ENCODE measurements at regions not wholly inside any gene's neighbourhood (a gene's known extent, or its start where the extent isn't known, plus 50 kb on each side); places are given as distances from the start of the nearest gene placed in this dataset.

DNA sequence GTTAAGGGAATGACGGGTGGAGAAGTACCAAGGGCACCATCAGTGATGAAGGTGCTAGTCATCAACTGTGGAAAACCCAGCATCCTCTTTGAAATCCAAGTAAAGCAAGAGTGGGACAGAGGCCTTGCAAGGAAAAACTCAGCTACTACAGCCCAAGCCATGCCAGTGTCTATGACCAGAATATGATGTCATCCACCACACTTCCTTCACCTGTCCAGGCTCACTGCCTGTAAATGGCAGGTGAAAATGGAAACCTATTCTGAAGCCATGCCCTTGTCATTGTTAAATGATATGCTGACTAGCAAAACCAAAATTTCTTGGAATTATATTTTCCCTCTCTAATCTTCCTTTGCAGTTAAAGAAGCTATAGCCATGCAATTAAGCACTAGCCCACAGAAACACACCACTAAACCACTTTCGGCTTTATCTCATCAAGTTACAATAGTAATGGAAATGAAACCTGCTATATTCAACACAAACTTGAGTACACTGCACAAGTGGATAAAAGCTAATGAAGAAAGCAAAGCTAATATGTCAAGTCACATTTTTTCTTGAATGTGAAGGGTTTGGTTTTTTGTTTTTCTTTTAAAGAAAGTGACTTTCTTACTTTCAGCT is 96.3 kb upstream of the RALGPS2 start:
- Histone ChIP-seq H3K4me3 (ENCODE audit: low read length) (no peak overlapping the region), H3K27me3 (ENCODE audit: low read depth, low read length) (no peaks in the 10 kb centered on the region), H3K9me3 (ENCODE audit: insufficient read depth, low read length) (no peaks in the 10 kb centered on the region), H3K36me3 (replicated peaks; ENCODE audit: low read depth, low read length) (no peaks in the 10 kb centered on the region), H2AFZ (ENCODE audit: low read depth, low read length) (no peak overlapping the region), H3K27ac (ENCODE audit: low read length) (no peak overlapping the region), H4K20me1 (ENCODE audit: insufficient read depth, low read length) (no peaks in the 10 kb centered on the region), H3K4me2 (ENCODE audit: low read length) (no peak overlapping the region), H3K79me2 (ENCODE audit: low read length) (no peaks in the 10 kb centered on the region), H3K9ac (ENCODE audit: low read length) (no peak overlapping the region), H3K4me1 (ENCODE audit: low read length) (no peaks in the 10 kb centered on the region)
- no peak for TF ChIP-seq EZH2phosphoT487 (IDR thresholded peaks at IDR 0.05; ENCODE audit: low read depth)
- TF ChIP-seq, protein P1, sequence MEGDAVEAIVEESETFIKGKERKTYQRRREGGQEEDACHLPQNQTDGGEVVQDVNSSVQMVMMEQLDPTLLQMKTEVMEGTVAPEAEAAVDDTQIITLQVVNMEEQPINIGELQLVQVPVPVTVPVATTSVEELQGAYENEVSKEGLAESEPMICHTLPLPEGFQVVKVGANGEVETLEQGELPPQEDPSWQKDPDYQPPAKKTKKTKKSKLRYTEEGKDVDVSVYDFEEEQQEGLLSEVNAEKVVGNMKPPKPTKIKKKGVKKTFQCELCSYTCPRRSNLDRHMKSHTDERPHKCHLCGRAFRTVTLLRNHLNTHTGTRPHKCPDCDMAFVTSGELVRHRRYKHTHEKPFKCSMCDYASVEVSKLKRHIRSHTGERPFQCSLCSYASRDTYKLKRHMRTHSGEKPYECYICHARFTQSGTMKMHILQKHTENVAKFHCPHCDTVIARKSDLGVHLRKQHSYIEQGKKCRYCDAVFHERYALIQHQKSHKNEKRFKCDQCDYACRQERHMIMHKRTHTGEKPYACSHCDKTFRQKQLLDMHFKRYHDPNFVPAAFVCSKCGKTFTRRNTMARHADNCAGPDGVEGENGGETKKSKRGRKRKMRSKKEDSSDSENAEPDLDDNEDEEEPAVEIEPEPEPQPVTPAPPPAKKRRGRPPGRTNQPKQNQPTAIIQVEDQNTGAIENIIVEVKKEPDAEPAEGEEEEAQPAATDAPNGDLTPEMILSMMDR (IDR thresholded peaks at IDR 0.05; ENCODE audit: low read depth, low read length) = no peak

DNA sequence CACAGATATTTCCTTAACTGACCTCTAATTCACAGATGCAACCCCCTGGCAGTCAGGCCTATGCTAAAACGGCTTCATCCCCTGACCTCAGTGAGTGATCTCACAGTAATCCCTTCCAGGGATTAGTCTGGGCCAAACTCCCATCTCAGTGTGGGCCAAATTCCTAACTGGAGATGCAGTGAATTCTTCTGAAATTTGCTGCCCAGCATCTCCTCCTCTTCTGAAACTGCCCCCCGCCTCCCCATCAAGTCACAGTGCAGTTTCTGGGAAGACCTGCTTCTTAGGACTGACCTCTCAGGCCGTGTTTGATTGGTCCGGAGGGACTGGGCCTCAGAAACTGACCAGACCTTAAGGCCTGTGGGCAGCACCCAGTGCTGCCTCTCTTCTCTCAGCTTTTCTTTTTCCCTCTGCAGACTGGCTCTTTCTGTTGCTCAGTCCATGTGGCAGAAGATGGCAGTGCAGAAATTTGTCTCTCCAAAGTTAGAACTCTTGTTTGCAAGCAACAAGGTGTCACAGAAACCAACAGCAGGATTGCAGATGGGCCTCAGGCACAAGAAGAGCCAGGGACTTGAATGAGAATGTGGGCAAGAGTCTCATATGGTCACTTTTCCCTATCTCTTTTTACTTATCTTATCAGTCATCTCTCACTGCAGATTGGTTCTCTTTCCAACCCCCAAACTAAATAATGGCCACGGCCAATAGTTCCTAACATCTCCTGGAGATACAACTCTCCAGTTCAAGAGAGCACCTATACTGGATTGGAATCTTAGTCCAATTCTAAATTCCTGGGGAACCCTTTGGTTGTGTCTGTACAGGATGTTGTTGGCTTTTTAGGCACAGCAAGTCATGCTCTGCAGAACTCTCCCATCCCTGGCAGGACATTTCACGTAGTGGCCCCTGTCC is 95.5 kb upstream of the RALGPS2 start:
- Histone ChIP-seq H3K4me1 (ENCODE audit: low read length) (no peaks in the 10 kb centered on the region), H3K9ac (ENCODE audit: low read length) (no peak overlapping the region), H3K27ac (ENCODE audit: low read length) (no peak overlapping the region), H3K9me3 (ENCODE audit: insufficient read depth, low read length) (no peaks in the 10 kb centered on the region), H3K4me2 (ENCODE audit: low read length) (no peak overlapping the region), H3K36me3 (replicated peaks; ENCODE audit: low read depth, low read length) (no peaks in the 10 kb centered on the region), H4K20me1 (ENCODE audit: insufficient read depth, low read length) (no peaks in the 10 kb centered on the region), H3K4me3 (ENCODE audit: low read length) (no peak overlapping the region), H2AFZ (ENCODE audit: low read depth, low read length) (no peak overlapping the region), H3K79me2 (ENCODE audit: low read length) (no peaks in the 10 kb centered on the region), H3K27me3 (ENCODE audit: low read depth, low read length) (no peaks in the 10 kb centered on the region)
- no peak for TF ChIP-seq EZH2phosphoT487 (IDR thresholded peaks at IDR 0.05; ENCODE audit: low read depth)

DNA sequence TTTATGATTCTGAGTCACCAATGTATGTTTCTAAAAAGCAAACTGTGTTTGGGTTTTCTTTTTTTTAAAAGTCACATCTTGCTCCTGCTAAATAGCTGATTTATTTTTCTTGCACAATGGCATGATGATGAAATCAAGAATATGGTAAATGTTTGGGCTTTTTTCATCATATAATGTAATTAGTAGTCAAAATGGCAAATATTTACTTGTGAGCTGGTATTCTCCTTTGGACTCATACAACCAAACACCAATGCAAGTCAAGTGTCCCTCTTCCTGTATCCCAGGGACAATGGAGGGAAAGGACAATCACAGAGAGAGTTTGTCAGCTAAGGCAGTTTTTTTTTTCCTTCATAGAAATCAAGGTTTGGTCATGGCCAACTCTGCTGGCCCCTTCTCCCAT is 94.6 kb upstream of the RALGPS2 start:
- no peaks in the 10 kb centered on the region for H3K36me3 ChIP-seq (replicated peaks; ENCODE audit: low read depth, low read length)
- H3K9me3 ChIP-seq (ENCODE audit: insufficient read depth, low read length) = no peaks in the 10 kb centered on the region
- H3K4me1 ChIP-seq (ENCODE audit: low read length) = no peaks in the 10 kb centered on the region
- no peaks in the 10 kb centered on the region for H4K20me1 ChIP-seq (ENCODE audit: insufficient read depth, low read length)
- H3K9ac ChIP-seq (ENCODE audit: low read length) = no peak overlapping the region
- H3K27ac ChIP-seq (ENCODE audit: low read length) = no peak overlapping the region
- H2AFZ ChIP-seq (ENCODE audit: low read depth, low read length) = no peak overlapping the region
- no peaks in the 10 kb centered on the region for H3K79me2 ChIP-seq (ENCODE audit: low read length)
- H3K4me3 ChIP-seq (ENCODE audit: low read length) = no peak overlapping the region
- no peak overlapping the region for H3K4me2 ChIP-seq (ENCODE audit: low read length)
- TF ChIP-seq, protein P1 (IDR thresholded peaks at IDR 0.05; ENCODE audit: low read depth, low read length) = no peak
- no peak for TF ChIP-seq EZH2phosphoT487 (IDR thresholded peaks at IDR 0.05; ENCODE audit: low read depth)
- H3K27me3 ChIP-seq (ENCODE audit: low read depth, low read length) = no peaks in the 10 kb centered on the region

DNA sequence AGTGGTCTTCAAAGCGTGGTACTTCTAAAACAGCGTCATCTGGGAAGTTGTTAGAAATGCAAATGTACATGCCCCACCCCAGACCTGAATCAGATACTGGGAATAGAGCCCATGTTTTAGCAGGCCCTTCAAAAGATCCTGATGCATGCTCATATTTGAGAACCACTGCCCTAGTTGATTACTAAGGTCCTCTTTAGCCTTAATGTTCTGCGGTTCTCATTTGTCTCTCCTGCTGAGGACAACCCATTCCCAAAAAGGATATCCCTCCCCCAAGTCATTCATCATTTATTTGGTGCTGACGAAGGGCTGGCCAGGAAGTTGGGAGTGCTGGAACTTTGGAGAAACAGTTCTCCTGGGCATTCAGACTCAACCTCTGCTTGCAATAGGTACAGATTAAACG is 92.4 kb upstream of the RALGPS2 start:
- H3K9me3 ChIP-seq (ENCODE audit: insufficient read depth, low read length) = no peaks in the 10 kb centered on the region
- no peak for TF ChIP-seq EZH2phosphoT487 (IDR thresholded peaks at IDR 0.05; ENCODE audit: low read depth)
- TF ChIP-seq, protein P1 (IDR thresholded peaks at IDR 0.05; ENCODE audit: low read depth, low read length) = no peak
- no peak overlapping the region for H3K27ac ChIP-seq (ENCODE audit: low read length)
- no peaks in the 10 kb centered on the region for H3K4me1 ChIP-seq (ENCODE audit: low read length)
- no peaks in the 10 kb centered on the region for H3K27me3 ChIP-seq (ENCODE audit: low read depth, low read length)
- no peak overlapping the region for H3K4me2 ChIP-seq (ENCODE audit: low read length)
- H3K36me3 ChIP-seq (replicated peaks; ENCODE audit: low read depth, low read length) = no peaks in the 10 kb centered on the region
- no peak overlapping the region for H2AFZ ChIP-seq (ENCODE audit: low read depth, low read length)
- H3K4me3 ChIP-seq (ENCODE audit: low read length) = no peak overlapping the region
- no peaks in the 10 kb centered on the region for H4K20me1 ChIP-seq (ENCODE audit: insufficient read depth, low read length)
- H3K79me2 ChIP-seq (ENCODE audit: low read length) = no peaks in the 10 kb centered on the region
- H3K9ac ChIP-seq (ENCODE audit: low read length) = no peak overlapping the region
